ENCODE measurements at regions not wholly inside any gene's neighbourhood (a gene's known extent, or its start where the extent isn't known, plus 50 kb on each side); places are given as distances from the start of the nearest gene placed in this dataset.
A peak's percentile ranks its signal among the peaks of the same experiment; 100 is the strongest.
"Not testable (repeated sequence)": the region's sequence is repeated elsewhere in the genome, so short reads cannot be mapped to it uniquely, and the experiment has no call there.

DNA sequence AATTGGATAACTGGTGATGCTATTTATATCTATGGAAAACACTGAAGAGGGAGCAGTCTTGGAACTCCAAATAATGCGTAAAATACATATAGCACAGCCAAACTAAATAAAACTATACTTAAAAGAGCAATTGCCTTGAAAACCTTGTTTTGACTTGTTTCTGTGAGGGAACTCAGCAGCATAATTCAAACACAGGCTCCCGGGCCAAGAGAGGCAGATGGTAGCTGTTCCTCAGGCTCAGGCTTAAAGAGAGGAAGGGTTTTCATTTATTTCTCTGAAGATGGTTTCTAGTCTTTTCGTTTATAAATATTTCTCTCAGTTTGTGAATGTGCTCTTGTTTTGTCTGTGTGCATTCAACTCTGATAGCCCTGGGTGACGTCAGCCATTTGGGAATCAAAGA is 82.4 kb downstream of the FANCF start:
- no peak overlapping the region for H3K4me3 ChIP-seq
- WGBS, 2 donors, result 20 to 34% methylated on average over 4 of the region's 4 CpGs
- H3K9me3 ChIP-seq, result no peaks in the 10 kb centered on the region
- no peaks in the 10 kb centered on the region for H3K27me3 ChIP-seq
- no peak for DNase-seq (ENCODE audit: low spot score in 2 of 2)
- TF ChIP-seq EP300 (IDR thresholded peaks at IDR 0.05) (no peak), POLR2A (IDR thresholded peaks at IDR 0.05) (no peak)
- TF ChIP-seq, protein P1, sequence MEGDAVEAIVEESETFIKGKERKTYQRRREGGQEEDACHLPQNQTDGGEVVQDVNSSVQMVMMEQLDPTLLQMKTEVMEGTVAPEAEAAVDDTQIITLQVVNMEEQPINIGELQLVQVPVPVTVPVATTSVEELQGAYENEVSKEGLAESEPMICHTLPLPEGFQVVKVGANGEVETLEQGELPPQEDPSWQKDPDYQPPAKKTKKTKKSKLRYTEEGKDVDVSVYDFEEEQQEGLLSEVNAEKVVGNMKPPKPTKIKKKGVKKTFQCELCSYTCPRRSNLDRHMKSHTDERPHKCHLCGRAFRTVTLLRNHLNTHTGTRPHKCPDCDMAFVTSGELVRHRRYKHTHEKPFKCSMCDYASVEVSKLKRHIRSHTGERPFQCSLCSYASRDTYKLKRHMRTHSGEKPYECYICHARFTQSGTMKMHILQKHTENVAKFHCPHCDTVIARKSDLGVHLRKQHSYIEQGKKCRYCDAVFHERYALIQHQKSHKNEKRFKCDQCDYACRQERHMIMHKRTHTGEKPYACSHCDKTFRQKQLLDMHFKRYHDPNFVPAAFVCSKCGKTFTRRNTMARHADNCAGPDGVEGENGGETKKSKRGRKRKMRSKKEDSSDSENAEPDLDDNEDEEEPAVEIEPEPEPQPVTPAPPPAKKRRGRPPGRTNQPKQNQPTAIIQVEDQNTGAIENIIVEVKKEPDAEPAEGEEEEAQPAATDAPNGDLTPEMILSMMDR (IDR thresholded peaks at IDR 0.05), result no peak
- no peak overlapping the region for H3K27ac ChIP-seq
- H3K36me3 ChIP-seq, result no peaks in the 10 kb centered on the region
- no peaks in the 10 kb centered on the region for H3K4me1 ChIP-seq

DNA sequence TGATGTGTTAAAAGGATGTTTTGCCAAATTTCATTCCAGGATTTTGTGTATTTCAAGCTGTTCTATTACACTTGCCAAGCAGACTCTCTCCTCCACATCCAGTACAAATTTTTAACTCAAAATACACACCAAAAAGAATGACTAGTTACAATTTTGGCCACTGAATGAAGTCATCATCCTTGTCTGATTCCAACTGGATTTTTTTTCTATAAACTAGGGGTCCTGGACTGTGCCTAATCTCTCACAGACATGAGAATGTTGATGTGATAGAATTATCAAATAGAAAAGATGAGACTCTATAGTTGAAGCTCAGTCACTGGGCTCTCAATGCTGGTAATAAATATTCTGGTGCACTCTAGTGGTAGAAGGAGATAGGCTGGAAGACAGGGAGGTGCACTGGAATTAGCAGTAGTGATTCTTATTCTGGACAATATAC is 85.8 kb downstream of the FANCF start:
- DNase-seq (ENCODE audit: low spot score in 2 of 2), result peak in 1 of 2 donors; percentile 15
- no peaks in the 10 kb centered on the region for H3K9me3 ChIP-seq
- H3K4me1 ChIP-seq, result no peaks in the 10 kb centered on the region
- H3K27me3 ChIP-seq, result no peaks in the 10 kb centered on the region
- no peak overlapping the region for H3K4me3 ChIP-seq
- TF ChIP-seq POLR2A (IDR thresholded peaks at IDR 0.05), result no peak
- no peak for TF ChIP-seq EP300 (IDR thresholded peaks at IDR 0.05)
- TF ChIP-seq, protein P1 (IDR thresholded peaks at IDR 0.05), result peak in 3 of 5 experiments; percentile 33 to 43 (median 35)
- H3K27ac ChIP-seq, result no peak overlapping the region
- no peaks in the 10 kb centered on the region for H3K36me3 ChIP-seq

DNA sequence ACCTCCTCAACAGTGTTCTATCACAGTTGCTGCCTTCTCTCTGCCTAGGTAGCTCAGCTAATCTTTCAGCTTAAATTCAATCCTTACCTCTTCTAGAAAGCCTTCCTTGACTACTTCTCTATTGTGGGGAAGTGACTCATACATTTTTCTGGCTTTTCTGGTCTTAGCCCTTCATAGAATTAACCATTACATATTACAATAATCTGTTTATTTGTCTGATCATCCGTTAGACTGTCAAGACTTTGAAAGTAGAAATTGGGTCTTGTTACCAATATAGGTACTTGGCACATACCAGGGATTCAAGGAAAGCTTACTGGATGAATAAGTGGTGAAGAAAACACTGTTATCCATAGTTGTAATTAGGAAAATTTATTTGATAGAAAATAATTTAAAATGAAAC is 89.6 kb downstream of the FANCF start:
- no peak overlapping the region for H3K27ac ChIP-seq
- DNase-seq (ENCODE audit: low spot score in 2 of 2), result no peak
- H3K9me3 ChIP-seq, result no peaks in the 10 kb centered on the region
- H3K36me3 ChIP-seq, result no peaks in the 10 kb centered on the region
- 0% methylated on average over 1 of the region's 1 CpG for WGBS, 2 donors
- no peaks in the 10 kb centered on the region for H3K4me1 ChIP-seq
- TF ChIP-seq EP300 (IDR thresholded peaks at IDR 0.05) (no peak), POLR2A (IDR thresholded peaks at IDR 0.05) (no peak)
- TF ChIP-seq, protein P1 (IDR thresholded peaks at IDR 0.05), result no peak
- H3K27me3 ChIP-seq, result no peaks in the 10 kb centered on the region
- H3K4me3 ChIP-seq, result no peak overlapping the region

DNA sequence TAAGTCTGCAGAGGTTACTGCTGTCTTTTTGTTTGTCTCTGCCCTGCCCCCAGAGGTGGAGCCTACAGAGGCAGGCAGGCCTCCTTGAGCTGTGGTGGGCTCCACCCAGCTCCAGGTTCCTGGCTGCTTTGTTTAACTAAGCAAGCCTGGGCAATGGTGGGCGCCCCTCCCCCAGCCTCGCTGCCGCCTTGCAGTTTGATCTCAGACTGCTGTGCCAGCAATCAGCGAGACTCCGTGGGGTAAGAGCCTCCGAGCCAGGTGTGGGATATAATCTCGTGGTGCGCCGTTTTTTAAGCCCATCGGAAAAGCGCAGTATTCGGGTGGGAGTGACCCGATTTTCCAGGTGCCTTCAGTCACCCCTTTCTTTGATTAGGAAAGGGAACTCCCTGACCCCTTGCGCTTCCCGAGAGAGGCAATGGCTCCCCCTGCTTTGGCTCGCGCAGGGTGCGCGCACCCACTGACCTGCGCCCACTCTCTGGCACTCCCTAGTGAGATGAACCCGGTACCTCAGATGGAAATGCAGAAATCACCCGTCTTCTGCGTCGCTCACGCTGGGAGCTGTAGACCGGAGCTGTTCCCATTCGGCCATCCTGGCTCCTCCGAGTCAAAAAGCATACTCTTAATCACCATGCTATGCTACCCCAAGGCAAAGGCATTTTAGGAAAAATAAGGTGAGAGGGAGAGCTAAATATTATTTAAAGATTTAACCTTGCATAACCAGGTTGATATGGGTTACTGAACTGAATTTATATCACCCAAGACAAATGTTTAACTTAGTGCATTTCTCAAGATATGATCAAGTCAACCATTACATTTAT is 96.8 kb downstream of the FANCF start:
- WGBS, 2 donors, result 71 to 86% methylated on average over 28 of the region's 28 CpGs
- not testable (repeated sequence) for H3K4me3 ChIP-seq; H3K9me3 ChIP-seq; H3K27me3 ChIP-seq; H3K27ac ChIP-seq; H3K4me1 ChIP-seq; DNase-seq (ENCODE audit: low spot score in 2 of 2); H3K36me3 ChIP-seq

DNA sequence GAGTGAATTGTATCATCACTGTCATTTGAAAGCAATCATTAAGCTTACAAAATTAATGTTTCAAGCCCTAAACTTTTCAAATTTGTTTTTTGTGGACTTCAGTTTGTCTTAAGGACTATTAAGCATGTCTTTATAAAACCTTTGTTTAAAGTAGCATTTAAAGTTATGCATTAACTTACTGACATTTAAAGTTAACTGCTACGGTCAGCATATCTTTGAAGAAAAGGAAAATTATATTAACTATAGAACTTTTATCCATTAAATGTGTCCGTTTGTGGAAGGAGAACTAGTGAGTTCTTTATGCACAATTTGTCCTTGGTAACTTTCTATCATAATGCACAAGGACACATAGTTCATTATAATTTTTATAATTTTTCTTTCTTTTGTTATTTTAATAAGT is 103.4 kb downstream of the FANCF start:
- Histone ChIP-seq H3K27ac (no peak overlapping the region), H3K4me1 (no peaks in the 10 kb centered on the region), H3K27me3 (no peaks in the 10 kb centered on the region), H3K4me3 (no peak overlapping the region), H3K9me3 (no peaks in the 10 kb centered on the region), H3K36me3 (no peaks in the 10 kb centered on the region)
- TF ChIP-seq POLR2A (IDR thresholded peaks at IDR 0.05), result no peak
- TF ChIP-seq, protein P1 (IDR thresholded peaks at IDR 0.05), result no peak
- TF ChIP-seq EP300 (IDR thresholded peaks at IDR 0.05), result no peak
- no peak for DNase-seq (ENCODE audit: low spot score in 2 of 2)
- WGBS, 2 donors, result 63 to 70% methylated on average over 2 of the region's 2 CpGs
